ENCODE measurements at regions not wholly inside any gene's neighbourhood (a gene's known extent, or its start where the extent isn't known, plus 50 kb on each side); places are given as distances from the start of the nearest gene placed in this dataset.

GRCh38 chr2:173448938-173449471, 94.3 kb downstream of the CDCA7 start (continued):
- TF ChIP-seq DZIP1 (CRISPR knock-in tag; IDR thresholded peaks at IDR 0.05) = no peak
- peak; percentile 44; the same call in 1 of the 2 replicates for TF ChIP-seq RXRB (CRISPR knock-in tag; IDR thresholded peaks at IDR 0.05; ENCODE audit: borderline replicate concordance)
- TF ChIP-seq TIGD3 (CRISPR knock-in tag; IDR thresholded peaks at IDR 0.05; ENCODE audit: borderline replicate concordance) = no peak
- no peak for TF ChIP-seq HNRNPLL (IDR thresholded peaks at IDR 0.05; ENCODE audit: low read depth, low read length, poor library complexity, severe bottlenecking)
- TF ChIP-seq ZNF703 (CRISPR knock-in tag; IDR thresholded peaks at IDR 0.05; ENCODE audit: borderline replicate concordance) = no peak
- TF ChIP-seq ZNF224 (CRISPR knock-in tag; IDR thresholded peaks at IDR 0.05) = no peak
- peak; percentile 17; the same call in 1 of the 2 replicates for TF ChIP-seq NCOA2 (CRISPR knock-in tag; IDR thresholded peaks at IDR 0.05)
- TF ChIP-seq BRD4 (CRISPR knock-in tag; IDR thresholded peaks at IDR 0.05) = 0 out of 2 replicates have a peak, but pooled peaks have one; percentile 60
- TF ChIP-seq KDM5B (CRISPR knock-in tag; IDR thresholded peaks at IDR 0.05; ENCODE audit: borderline replicate concordance) = peak; percentile 57; the same call in 1 of the 2 replicates
- TF ChIP-seq MLX (CRISPR knock-in tag; IDR thresholded peaks at IDR 0.05) = no peak
- TF ChIP-seq KDM5A (IDR thresholded peaks at IDR 0.05; ENCODE audit: borderline replicate concordance, low read length) = no peak
- 0 out of 2 replicates have a peak, but pooled peaks have one; percentile 18 for TF ChIP-seq PRDM15 (CRISPR knock-in tag; IDR thresholded peaks at IDR 0.05)
- TF ChIP-seq FOXK1 (CRISPR knock-in tag; IDR thresholded peaks at IDR 0.05; ENCODE audit: borderline replicate concordance, low read depth) = peak; percentile 27; the same call in 1 of the 2 replicates
- no peak for TF ChIP-seq ZNF354B (CRISPR knock-in tag; IDR thresholded peaks at IDR 0.05)
- no peak for TF ChIP-seq ZBTB14 (CRISPR knock-in tag; IDR thresholded peaks at IDR 0.05)
- TF ChIP-seq ATF7-NPFF (CRISPR knock-in tag; IDR thresholded peaks at IDR 0.05; ENCODE audit: low read depth) = no peak
- TF ChIP-seq TFDP1 (CRISPR knock-in tag; IDR thresholded peaks at IDR 0.05; ENCODE audit: borderline replicate concordance) = 0 out of 2 replicates have a peak, but pooled peaks have one; percentile 18
- 0 out of 2 replicates have a peak, but pooled peaks have one; percentile 23 for TF ChIP-seq FOXO1 (CRISPR knock-in tag; IDR thresholded peaks at IDR 0.05)

Measured in HepG2 (cell line).